ENCODE measurements at regions not wholly inside any gene's neighbourhood (a gene's known extent, or its start where the extent isn't known, plus 50 kb on each side); places are given as distances from the start of the nearest gene placed in this dataset.
"Not testable (repeated sequence)": the region's sequence is repeated elsewhere in the genome, so short reads cannot be mapped to it uniquely, and the experiment has no call there.

DNA sequence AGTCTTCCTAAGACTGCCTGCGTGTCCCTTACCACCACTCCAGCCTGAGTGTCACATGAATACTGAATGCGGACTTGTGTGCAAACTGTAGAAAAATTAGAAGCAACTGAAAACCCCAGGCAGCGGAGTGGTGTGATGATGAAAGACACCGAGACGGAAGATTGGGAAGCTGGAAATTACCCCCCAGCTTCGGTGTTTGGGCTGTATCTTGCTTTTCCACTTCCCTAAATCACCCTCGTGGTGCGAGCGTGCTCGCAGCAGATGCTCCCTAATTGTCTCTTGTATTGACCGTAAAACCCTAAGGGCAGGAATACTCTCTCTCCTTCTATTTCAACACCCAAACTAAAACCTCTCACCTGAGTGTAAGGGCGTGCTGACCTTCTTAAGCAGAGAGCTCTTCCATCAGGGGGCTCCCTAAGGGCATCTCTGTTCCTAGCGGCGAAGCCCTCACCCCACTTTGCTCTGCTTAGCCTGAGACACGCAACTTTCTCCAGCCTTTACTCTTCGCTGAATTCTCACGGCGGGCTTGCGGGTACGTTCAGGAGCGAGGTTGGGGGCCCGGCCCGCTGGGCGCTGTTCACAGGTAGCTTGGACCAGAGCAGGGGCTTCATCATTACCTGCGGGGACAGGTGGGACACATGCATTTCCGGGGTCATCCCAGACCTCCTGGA lies 62.4 kb downstream of the CRYBB2 start:
- no peak for DNase-seq (ENCODE audit: low spot score)

DNA sequence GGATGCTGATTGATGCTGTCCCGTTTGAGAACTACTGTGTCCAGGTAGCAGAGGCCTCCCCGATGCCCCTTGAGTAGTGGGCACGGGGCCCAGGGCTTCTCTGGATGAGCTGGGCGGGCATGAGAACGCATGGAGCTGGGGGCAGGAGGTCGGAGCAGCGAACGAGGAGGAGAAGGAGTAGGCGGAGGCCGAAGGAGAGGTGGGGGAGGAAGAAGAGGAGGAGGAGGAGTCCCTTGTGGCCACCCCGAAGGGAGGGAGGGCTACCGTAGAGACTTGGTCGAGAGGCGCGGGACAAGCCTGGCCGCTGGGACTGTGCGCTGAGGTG lies 62.9 kb downstream of the CRYBB2 start:
- DNase-seq (ENCODE audit: low spot score), result no peak

DNA sequence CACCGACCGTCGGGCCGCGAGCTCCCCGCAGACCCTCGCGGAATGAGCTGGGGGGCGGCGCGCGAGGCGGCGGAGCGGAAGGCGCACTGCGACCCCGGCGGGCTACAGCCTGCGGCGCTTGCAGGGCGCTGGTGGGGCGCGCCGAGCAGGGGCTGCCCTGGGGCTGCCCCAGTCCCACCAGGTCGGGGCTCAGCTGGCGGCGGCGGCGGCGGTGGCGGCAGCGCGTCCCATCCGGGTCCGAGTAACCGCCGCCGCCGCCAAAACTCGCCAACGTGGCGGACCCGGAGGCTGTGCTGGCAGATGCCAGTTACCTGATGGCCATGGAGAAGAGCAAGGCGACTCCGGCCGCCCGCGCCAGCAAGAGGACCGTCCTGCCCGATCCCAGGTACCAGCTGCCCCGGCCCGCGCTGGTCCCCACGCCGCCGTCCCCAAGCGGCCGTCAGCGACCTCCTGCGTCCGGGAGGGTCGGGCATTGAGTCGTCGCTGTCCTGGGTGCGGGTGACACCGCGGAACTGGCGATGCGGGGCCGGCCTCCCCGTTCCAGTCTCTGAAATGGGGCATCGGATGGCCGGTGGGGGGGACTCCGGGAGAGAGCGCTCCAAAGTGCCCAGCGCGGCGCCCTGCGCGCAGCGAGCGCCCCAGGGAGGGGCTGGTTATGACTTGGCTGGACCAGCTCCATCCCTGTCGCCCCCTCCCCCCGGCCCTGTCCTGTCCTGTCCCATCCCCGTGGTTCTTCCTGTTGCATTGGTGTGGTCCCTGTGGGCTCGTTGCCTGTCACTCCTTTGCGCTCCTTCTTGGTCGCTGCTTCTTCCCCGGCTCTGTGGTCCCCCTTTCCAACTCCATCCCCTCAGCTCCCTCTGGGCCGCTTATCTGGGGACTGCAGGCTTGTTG lies 63.5 kb downstream of the CRYBB2 start:
- no peak for DNase-seq (ENCODE audit: low spot score)

DNA sequence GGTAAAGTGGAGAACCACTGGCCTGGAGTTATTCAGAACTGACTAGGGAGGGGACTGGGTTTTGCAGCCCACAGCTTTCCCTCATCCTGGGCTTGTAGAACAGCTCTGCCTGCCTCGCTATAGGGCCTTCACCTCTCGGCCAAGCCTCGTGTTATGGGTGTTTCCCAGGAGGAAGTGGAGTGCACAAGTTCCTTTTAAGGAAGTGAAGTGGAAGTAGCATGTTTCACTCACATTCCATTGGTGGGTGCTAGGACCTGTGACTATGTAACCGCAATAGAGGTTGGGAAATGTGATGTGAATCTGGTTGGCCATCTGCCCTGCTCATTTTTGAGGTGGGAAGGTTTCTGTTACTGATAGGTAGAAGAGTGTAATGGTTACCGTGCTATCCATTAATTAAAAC lies 69.0 kb downstream of the CRYBB2 start:
- DNase-seq (ENCODE audit: low spot score), result not testable (repeated sequence)

DNA sequence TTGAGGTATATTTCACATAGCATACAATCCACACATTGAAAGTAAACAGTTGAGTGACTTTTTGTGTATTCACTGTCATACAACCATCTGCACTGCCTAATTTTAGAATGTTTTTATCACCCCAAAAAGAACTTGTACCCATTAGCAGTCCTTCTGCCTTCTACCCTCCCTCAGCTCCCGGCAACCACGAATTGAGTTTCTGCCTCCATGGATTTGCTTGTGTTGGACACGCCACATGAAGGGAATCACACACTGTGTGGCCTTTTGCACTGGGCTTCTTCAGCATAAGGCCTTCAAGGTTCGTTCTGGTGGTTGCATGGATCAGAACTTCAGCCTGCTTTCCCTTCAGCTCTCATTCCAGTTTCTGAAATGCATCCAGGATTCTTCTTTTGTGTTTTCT lies 82.5 kb downstream of the CRYBB2 start:
- not testable (repeated sequence) for DNase-seq (ENCODE audit: low spot score)

DNA sequence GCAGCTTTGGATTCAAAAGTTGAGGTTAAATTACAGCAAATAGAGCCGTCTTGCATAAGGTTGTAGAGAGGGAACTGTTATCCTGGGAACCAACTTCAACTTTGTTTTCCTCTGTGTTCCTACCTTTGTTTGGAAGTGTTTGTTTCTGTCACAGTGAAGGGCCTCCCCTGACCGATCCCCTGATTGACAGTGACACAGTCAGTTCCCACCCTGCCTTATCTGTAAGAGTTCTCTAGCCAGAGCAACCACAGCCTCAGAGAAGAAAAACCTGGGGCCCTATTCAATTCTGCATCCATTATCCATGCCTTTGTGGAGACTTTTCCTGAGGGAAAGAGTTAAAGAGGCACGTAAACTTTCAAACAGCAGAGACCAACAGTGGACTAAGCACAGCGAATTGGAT lies 90.1 kb downstream of the CRYBB2 start:
- DNase-seq (ENCODE audit: low spot score), result not testable (repeated sequence)

DNA sequence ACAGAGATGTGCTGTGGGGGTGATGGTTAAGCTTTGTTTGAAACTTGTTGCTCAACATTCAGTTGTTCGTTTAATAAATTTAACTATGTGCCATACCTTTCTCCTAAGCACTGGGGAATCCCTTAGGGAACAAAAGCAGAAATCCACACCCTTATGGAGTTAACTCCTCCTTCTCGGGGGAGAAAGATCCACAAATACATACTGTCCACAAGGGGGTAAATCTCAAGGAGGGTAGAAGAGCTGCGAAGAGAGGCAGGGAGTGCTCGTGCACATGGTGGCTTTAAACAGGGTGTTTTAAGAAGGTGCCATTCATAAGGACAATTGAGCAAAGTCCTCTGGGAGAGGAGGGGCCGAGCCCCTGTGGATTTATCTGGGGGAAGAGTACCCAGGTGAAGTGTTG lies 92.5 kb downstream of the CRYBB2 start:
- not testable (repeated sequence) for DNase-seq (ENCODE audit: low spot score)

DNA sequence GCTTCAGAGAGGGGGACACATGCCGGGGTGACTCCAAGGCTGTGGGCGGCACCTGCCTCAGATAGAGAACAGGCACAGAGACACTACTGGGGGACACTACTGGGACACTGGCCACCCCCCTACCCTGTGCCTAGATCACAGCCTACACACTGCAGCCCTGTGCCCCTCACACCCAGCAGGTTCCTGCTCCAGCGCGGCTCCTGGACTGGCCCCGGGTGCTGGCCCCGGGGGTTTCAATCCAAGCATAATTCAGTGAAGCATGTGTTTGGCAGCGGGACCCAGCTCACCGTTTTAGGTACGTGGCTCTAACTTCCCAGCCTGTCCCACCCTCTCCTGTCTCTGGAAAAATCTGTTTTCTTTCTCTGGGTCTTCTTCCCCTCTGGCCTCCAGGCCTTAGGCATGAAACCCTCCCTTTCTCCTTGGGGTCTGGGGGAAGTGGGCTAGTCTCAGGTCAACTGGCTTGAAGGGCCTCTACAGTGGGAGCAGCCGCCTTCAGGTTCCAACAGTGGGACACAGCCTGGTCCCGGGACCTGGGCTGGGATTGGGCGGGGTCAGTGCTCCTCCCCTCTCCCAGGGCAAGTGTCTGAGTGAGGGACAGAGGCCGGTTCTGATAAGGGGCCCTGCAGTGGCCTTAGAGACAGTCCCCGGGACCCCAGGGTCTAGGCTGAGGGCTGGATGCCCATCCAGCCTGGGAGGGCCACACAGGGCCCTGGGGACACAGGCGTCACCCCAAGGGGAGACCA lies 98.8 kb downstream of the CRYBB2 start:
- DNase-seq (ENCODE audit: low spot score), result no peak

DNA sequence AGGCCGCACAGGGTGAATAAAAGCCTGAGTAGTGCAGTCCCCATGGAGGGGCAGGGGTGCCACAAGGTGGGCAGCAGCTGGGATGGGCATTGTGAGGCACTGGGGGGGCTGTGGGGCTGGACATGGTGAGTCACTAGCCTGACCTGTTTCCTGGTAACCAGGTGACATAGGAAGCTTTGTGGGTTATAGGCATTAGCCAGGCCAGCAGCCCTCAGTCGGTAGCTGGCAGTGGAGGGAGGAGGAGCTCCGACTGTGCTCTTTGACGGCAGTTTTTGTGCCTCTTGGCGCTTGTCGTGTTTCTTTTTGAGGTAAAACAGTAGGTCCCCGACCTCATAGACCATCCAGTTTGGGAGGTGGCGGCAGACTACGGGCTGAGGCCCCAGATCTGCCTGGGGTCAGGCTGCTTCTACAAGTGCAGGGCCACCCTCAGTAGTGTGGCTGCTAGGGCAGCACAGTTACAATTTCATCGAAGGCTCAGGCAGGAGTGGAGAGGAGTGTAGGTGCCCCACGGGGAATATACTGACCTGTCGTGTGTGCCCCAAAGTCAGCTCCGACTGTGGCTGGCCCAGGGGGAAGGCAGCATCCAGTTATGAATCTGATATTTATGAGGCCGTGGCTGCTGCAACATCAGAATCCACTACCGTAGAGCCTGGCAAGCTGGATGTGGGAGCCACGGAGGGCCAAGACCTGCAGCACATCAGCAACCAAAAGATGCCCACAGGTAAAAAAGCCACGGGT lies 107.7 kb downstream of the CRYBB2 start:
- no peak for DNase-seq (ENCODE audit: low spot score)

DNA sequence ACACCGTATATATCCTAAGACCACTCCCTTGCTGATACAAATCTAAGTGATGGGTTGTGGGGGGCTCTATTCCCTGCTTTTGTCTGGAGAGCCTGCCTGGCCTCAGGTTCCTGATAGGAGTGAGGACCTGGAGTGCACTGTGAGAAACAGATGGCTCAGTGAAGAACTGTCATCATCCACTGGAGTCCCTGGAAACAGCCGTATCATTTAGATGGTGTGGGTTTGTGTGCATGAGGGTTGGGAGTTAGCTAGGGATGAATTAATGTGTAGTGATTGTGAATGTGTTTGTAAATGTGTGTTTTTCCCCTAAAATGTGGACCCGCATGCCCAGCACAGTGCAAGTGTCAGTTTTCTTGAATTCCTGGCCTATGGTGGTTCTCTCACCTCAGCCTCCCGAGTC lies 111.6 kb downstream of the CRYBB2 start:
- no peak for DNase-seq (ENCODE audit: low spot score)

DNA sequence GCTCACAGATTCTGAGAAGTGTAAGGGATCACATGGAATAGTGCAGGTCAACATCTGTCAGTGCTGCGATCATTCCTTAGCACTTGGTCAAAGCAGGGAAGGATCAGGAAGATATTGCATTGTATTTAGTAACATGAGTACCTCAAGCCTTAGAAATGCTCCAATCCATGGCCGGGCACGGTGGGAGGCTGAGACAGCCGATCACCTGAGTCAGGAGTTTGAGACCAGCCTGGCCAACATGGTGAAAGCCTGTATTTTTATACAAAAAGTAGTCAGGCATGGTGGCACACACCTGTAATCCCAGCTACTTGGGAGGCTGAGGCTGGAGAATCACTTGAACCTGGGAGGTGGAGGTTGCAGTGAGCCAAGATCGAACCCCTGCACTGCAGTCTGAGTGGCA lies 112.5 kb downstream of the CRYBB2 start:
- DNase-seq (ENCODE audit: low spot score), result not testable (repeated sequence)

DNA sequence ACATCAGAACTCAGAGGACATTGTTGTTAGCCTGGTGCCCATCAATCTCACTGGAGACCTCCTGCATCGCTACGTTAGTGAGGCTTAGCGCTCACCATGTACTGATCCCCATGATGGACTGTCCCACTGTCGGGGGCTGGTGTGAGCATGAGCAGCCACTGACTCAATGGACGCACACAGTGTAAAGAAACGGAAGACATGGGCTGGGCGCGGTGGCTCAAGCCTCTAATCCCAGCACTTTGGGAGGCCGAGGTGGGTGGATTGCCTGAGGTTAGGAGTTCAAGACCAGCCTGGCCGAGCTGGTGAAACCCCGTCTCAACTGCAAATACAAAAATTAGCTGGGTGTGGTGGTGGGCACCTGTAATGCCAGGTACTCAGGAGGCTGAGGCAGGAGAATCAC lies 112.9 kb downstream of the CRYBB2 start:
- DNase-seq (ENCODE audit: low spot score), result no peak

DNA sequence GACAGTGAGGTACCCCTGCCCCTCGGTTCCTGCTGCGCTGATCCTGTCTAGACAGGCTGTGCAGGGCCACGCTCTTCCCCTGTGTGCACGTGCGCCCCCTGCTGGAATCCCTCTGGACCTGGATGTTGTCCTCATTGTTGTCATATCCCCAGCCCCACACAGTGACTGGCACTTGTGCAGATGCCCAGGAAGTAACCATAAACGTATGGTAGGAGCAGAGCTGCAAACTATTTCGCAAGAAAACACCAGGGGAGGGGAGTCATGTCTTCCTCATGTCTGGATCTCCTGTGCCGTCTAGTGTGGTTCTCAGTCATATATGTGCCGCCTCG lies 114.7 kb downstream of the CRYBB2 start:
- no peak for DNase-seq (ENCODE audit: low spot score)

DNA sequence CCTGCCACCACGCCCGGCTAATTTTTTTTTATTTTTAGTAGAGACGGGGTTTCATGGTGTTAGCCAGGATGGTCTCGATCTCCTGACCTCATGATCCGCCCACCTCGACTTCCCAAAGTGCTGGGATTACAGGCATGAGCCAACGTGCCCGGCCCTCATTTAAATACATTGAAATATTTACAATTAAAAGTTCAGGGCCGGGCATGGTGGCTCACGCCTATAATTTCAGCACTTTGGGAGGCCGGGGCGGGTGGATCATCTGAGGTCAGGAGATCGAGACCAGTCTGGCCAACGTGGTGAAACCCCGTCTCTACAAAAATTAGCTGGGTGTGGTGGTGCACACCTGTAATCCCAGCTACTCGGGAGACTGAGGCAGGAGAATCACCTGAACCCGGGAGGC lies 115.2 kb downstream of the CRYBB2 start:
- not testable (repeated sequence) for DNase-seq (ENCODE audit: low spot score)

DNA sequence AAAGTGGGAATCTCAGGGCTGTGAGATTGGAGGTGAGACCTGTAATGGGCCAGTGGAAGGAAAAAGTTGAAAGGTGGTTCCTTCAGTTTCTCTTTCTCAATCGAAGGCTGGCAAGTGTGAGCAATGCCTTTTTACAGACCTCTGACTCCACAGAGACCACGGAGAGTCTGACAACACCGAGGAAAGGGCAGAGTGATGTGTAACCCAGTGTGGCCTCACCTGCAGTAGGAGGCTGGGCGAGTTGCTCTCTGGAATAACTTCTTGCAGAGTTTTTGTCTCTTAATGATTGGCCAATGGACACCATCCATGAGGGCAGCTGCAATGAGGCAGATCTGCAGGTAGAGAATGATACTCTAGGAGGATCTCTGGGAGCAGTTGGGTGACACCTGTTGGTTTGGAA lies 115.8 kb downstream of the CRYBB2 start:
- not testable (repeated sequence) for DNase-seq (ENCODE audit: low spot score)

DNA sequence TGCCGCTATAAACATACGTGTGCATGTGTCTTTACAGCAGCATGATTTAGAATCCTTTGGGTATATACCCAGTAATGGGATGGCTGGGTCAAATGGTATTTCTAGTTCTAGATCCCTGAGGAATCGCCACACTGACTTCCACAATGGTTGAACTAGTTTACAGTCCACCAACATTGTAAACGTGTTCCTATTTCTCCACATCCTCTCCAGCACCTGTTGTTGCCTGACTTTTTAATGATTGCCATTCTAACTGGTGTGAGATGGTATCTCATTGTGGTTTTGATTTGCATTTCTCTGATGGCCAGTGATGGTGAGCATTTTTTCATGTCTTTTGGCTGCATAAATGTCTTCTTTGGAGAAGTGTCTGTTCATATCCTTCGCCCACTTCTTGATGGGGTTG lies 121.1 kb downstream of the CRYBB2 start:
- DNase-seq (ENCODE audit: low spot score), result not testable (repeated sequence)

DNA sequence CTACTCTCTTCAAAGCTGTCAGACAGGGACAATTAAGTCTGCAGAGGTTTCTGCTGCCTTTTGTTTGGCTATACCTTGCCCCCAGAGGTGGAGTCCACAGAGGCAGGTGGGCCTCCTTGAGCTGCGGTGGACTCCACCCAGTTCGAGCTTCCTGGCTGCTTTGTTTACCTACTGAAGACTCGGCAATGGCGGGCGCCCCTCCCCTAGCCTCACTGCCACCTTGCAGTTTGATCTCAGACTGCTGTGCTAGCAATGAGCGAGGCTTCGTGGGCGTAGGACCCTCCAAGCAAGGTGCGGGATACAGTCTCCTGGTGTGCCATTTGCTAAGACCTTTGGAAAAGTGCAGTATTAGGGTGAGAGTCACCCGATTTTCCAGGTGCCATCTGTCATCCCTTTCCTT lies 124.9 kb downstream of the CRYBB2 start:
- DNase-seq (ENCODE audit: low spot score), result not testable (repeated sequence)

DNA sequence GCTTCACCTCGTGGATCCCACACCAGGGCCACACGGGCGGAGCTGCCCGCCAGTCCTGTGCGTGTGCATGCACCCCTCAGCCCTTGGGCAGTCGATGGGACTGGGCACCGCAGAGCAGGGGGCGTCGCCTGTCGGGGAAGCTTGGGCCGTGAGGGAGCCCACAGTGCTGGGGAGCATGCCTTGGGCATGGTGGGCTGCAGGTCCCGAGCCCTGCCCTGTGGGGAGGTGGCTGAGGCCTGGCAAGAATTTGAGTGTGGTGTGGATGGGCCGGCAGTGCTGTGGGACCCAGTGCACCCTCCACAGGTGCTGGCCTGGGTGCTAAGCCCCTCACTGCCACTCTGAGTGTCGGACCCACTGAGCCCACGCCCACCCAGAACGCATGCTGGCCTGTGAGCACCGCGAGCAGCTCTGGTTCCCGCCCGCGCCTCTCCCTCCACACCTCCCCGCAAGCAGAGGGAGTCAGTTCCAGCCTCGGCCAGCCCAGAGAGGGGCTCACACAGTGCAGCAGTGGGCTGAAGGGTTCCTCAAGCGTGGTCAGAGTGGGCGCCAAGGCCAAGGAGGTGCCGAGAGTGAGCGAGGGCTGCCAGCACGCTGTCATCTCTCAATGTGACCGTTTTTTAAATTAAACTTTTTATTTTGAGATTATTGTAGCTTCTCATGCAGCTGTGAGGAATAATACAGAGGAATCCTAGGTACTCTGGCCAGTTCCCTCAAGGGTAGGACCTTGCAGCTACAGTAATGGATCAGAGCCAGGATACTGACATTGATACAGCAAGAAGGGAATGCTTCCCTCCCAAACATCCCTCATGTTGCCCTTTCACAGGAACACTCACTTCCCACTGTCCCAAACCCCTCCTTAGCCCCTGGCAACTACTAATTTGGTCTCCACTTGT lies 127.7 kb downstream of the CRYBB2 start:
- DNase-seq (ENCODE audit: low spot score), result no peak

DNA sequence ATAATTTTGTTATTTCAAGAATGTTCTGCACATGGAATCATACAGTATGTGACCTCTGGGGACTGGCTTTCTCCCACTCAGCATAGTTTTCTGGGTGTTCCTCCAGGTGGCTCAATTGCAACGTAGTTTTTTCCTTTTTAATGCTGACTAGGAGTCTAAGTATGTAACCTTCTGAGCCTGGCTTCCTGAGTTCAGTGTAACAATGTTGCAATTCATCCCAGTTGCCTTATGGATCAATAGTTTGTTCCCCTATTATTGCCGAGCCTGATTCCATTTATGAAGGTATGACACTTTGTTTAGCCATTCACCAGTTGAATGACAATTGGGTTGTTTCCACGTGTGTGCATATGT lies 128.3 kb downstream of the CRYBB2 start:
- no peak for DNase-seq (ENCODE audit: low spot score)

DNA sequence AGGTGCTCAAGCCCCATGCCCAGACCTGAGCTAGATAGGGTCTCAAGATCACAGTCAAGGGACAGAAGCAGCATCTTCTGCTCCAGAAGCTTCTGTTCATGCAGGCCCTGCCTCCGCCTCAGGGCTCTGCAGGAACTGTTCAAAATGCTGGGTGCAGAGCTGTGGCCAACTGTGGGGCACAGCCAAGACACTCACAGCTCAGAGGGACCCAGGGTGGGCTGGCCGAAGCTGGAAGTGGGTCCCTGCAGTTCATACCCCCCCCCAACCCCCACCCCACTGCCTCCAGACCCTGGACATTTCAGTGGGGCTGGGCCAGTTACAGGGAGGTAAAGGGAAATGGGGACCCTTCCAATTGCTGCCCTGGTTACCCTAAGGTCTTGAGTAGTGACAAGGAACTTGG lies 129.0 kb downstream of the CRYBB2 start:
- DNase-seq (ENCODE audit: low spot score), result no peak

DNA sequence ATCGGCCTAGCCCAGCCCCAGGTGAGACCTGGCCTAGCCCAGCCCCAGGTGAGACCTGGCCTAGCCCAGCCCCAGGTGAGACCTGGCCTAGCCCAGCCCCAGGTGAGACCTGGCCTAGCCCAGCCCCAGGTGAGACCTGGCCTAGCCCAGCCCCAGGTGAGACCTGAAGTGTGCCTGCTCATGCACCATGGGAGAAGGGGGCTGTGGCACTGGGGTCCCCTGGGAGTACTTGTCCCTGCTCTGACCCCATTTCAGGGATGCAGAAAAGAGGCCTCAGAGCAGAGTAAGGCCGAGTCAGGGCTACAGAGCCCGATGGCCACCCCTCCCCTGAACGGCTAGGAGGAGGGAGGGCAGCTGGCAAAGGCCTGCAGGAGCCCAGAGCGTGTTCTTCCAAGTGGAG lies 129.6 kb downstream of the CRYBB2 start:
- not testable (repeated sequence) for DNase-seq (ENCODE audit: low spot score)
